ENCODE measurements at regions not wholly inside any gene's neighbourhood (a gene's known extent, or its start where the extent isn't known, plus 50 kb on each side); places are given as distances from the start of the nearest gene placed in this dataset.
"Not testable (repeated sequence)": the region's sequence is repeated elsewhere in the genome, so short reads cannot be mapped to it uniquely, and the experiment has no call there.

GRCh38 chr22:25281675-25282345 lies 62.4 kb downstream of the CRYBB2 start:
- DNase-seq: no peak

GRCh38 chr22:25282346-25282670 lies 62.9 kb downstream of the CRYBB2 start:
- DNase-seq: no peak

GRCh38 chr22:25282671-25283561 lies 63.5 kb downstream of the CRYBB2 start:
- DNase-seq: no peak

GRCh38 chr22:25288481-25288880 lies 69.0 kb downstream of the CRYBB2 start:
- DNase-seq: not testable (repeated sequence)

GRCh38 chr22:25301912-25302311 lies 82.5 kb downstream of the CRYBB2 start:
- not testable (repeated sequence) for DNase-seq

GRCh38 chr22:25309586-25309985 lies 90.1 kb downstream of the CRYBB2 start:
- not testable (repeated sequence) for DNase-seq

- DNase-seq: not testable (repeated sequence)
These were observed 92.5 kb downstream of the CRYBB2 start for GRCh38 chr22:25311924-25312323.

GRCh38 chr22:25318081-25318823 lies 98.8 kb downstream of the CRYBB2 start:
- DNase-seq: no peak

- DNase-seq: no peak
These were observed 107.7 kb downstream of the CRYBB2 start for GRCh38 chr22:25327018-25327755.

- no peak for DNase-seq
These were observed 111.6 kb downstream of the CRYBB2 start for GRCh38 chr22:25331050-25331449.

- not testable (repeated sequence) for DNase-seq
These were observed 112.5 kb downstream of the CRYBB2 start for GRCh38 chr22:25331911-25332310.

GRCh38 chr22:25332386-25332785 lies 112.9 kb downstream of the CRYBB2 start:
- DNase-seq: no peak

GRCh38 chr22:25334162-25334490 lies 114.7 kb downstream of the CRYBB2 start:
- DNase-seq: no peak

- not testable (repeated sequence) for DNase-seq
These were observed 115.2 kb downstream of the CRYBB2 start for GRCh38 chr22:25334631-25335030.

- DNase-seq: not testable (repeated sequence)
These were observed 115.8 kb downstream of the CRYBB2 start for GRCh38 chr22:25335276-25335675.

- DNase-seq: not testable (repeated sequence)
These were observed 121.1 kb downstream of the CRYBB2 start for GRCh38 chr22:25340536-25340935.

GRCh38 chr22:25344366-25344765 lies 124.9 kb downstream of the CRYBB2 start:
- not testable (repeated sequence) for DNase-seq

GRCh38 chr22:25346859-25347751 lies 127.7 kb downstream of the CRYBB2 start:
- DNase-seq: no peak

- no peak for DNase-seq
These were observed 128.3 kb downstream of the CRYBB2 start for GRCh38 chr22:25347752-25348102.

- no peak for DNase-seq
These were observed 129.0 kb downstream of the CRYBB2 start for GRCh38 chr22:25348391-25348790.

- not testable (repeated sequence) for DNase-seq
These were observed 129.6 kb downstream of the CRYBB2 start for GRCh38 chr22:25348996-25349395.

GRCh38 chr22:25350551-25350971 lies 131.1 kb downstream of the CRYBB2 start:
- no peak for DNase-seq
